Adrenal gland (tissue), 9 donors: ENCODE measurements at regions not wholly inside any gene's neighbourhood (a gene's known extent, or its start where the extent isn't known, plus 50 kb on each side); places are given as distances from the start of the nearest gene placed in this dataset.

Experiments
- DNase-seq, 7 donors: peaks; one replicate each; pipeline ENCODE4 v3.0.0-alpha.2; 2019 to 2020
- H3K27ac ChIP-seq, 5 donors: fragments of 200-600 bp; sonication (generic) in 4 of 5; 1 replicate in 3 of 5; 2 replicates in 2 of 5; pipeline versions ENCODE4 v1.5.1 to v1.8.0; 2016 to 2020; ENCODE audit warnings: mild to moderate bottlenecking in 1 of 5
- H3K27me3 ChIP-seq: fragments of 200-600 bp; 2 replicates; pipeline ENCODE4 v1.8.0; 2021
- H3K36me3 ChIP-seq, 2 donors: fragments of 200-600 bp; replicated peaks in 1 of 2; 1 replicate in 1 of 2; 2 replicates in 1 of 2; pipeline versions ENCODE4 v1.5.1 to v1.8.0; 2018 to 2022
- H3K4me1 ChIP-seq, 2 donors: fragments of 200-600 bp; replicated peaks in 1 of 2; 1 replicate in 1 of 2; 2 replicates in 1 of 2; pipeline versions ENCODE4 v1.5.1 to v1.8.0; 2018 to 2021
- H3K4me3 ChIP-seq, 4 donors: fragments of 200-600 bp; sonication (generic) in 3 of 4; one replicate each; pipeline ENCODE4 v1.5.1; 2016 to 2018
- H3K9me3 ChIP-seq, 3 donors: fragments of 200-600 bp; sonication (generic) in 1 of 3; replicated peaks in 1 of 3; 1 replicate in 2 of 3; 2 replicates in 1 of 3; pipeline versions ENCODE4 v1.5.1 to v1.8.0; 2016 to 2021
- CTCF ChIP-seq, 6 experiments: fragments of 450-650 bp in 4 of 6; fragments of 200-600 bp in 2 of 6; sonication (generic) in 1 of 6; IDR thresholded peaks; 1 replicate in 5 of 6; 2 replicates in 1 of 6; pipeline versions ENCODE4 v1.5.1 to v1.8.0; 2016 to 2021; ENCODE audit warnings: antibody characterized with exemption in 6 of 6, mild to moderate bottlenecking in 2 of 6, moderate library complexity in 1 of 6
- POLR2A ChIP-seq, 2 donors: fragments of 450-650 bp; IDR thresholded peaks; one replicate each; pipeline ENCODE4 v1.6.1; 2017; ENCODE audit warnings: antibody characterized with exemption in 2 of 2, mild to moderate bottlenecking in 2 of 2, moderate library complexity in 1 of 2
- WGBS, 4 donors: extraction: QIAGEN DNeasy Blood & Tissue Kit in 2 of 4; methylation state at CpG; one replicate each; pipeline versions ENCODE4 v1.1.5 to v1.1.7; 2013 to 2017; 5-methylcytosine and 5-hydroxymethylcytosine counted together
- intact Hi-C, 2 donors: fragments of 100-400 bp; cut with DNase I; formaldehyde crosslinking; loops; one replicate each; pipeline versions ENCODE4 v1.14.1 to v1.15.0; 2022 to 2023
- donor health status: healthy with polysubstance abuse.
- donor health status: Bipolar disorder and iron deficiency.
- donor health status: DM: yes; HTN: yes; CAD: no.
- donor health status: DM: no; HTN: no; CAD: no.
- donor health status: DM: no; HTN: no; CAD: no.

DNA sequence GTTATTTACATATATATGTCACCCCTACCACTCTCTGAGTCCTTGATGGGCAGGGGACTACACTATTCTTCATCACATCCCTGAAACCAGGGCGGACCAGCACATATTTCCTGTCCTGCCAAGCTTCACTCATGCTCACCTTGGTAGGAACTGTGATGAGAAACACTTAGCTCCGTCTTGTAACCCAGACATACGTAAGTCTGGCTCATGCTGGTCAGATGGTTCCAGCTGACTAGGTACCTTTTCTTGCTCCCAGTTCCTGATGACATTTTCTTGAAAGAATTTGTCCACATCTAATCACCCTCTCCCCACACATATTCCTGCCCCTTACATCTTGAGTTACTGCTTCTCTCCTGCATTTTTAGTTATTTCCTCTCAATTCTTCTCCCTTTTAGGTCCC lies 122.2 kb upstream of the MYLIP start:
- H3K4me3 ChIP-seq = no peak overlapping the region
- no peaks in the 10 kb centered on the region for H3K4me1 ChIP-seq
- WGBS, 4 donors = 85 to 98% (median 95%) methylated on average over 3 of the region's 3 CpGs
- no peaks in the 10 kb centered on the region for H3K9me3 ChIP-seq
- H3K27ac ChIP-seq = no peak overlapping the region
- no peak for DNase-seq
- TF ChIP-seq POLR2A (IDR thresholded peaks at IDR 0.05) = no peak
- TF ChIP-seq CTCF (IDR thresholded peaks at IDR 0.05) = no peak
- no peaks in the 10 kb centered on the region for H3K36me3 ChIP-seq
- no peaks in the 10 kb centered on the region for H3K27me3 ChIP-seq
- intact Hi-C loops = no loop called here

DNA sequence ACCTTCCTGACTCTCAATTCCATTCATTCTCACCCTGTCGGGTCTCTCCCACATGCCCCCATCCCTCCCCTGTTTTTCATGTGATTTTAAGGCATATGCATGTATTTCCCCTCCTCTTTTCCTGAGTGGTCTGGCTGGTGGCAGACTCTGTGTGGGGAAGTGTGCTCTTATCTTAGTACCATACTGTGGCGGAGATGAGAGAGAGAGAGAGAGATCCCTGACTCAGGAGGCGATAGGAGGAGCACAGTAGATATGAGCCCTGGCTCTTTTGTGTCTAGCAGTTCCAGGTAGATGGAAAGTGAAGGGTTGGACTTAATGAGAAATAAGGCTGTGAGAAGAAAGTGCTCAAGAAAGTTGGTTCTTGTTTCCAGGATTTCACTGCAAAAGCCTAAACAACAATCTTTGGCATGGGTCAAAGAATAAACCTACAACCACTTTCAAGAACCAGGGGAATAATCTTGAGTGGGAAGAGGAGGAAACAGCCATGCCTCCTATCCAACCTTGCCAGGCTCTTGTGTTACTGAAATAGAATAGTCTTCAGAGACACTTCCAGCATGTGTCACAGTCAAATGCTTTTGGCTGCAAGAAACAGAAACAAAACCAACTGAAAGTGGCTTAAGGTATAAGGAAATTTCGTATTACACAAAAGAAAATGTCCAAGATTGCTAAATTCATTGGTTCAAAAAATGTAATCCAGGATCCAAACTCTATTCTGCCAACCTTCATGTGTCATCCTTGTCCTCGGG lies 123.8 kb upstream of the MYLIP start:
- WGBS, 4 donors = 60 to 68% (median 63%) methylated on average over 5 of the region's 5 CpGs
- no peak for DNase-seq

GRCh38 chr6:16003197-16003491 lies 125.7 kb upstream of the MYLIP start:
- no peak for TF ChIP-seq POLR2A (IDR thresholded peaks at IDR 0.05)
- TF ChIP-seq CTCF (IDR thresholded peaks at IDR 0.05) = no peak
- intact Hi-C loops = no loop called here
- no peaks in the 10 kb centered on the region for H3K4me1 ChIP-seq
- H3K27ac ChIP-seq = no peak overlapping the region
- no peaks in the 10 kb centered on the region for H3K9me3 ChIP-seq
- H3K27me3 ChIP-seq = no peaks in the 10 kb centered on the region
- no peak for DNase-seq
- 94 to 98% (median 94%) methylated on average over 2 of the region's 2 CpGs for WGBS, 4 donors
- no peaks in the 10 kb centered on the region for H3K36me3 ChIP-seq
- no peak overlapping the region for H3K4me3 ChIP-seq

More for the DNA sequence above, 123.8 kb upstream of the MYLIP start:
- H3K27ac ChIP-seq = no peak overlapping the region
- H3K9me3 ChIP-seq = no peaks in the 10 kb centered on the region
- intact Hi-C loops = no loop called here
- no peaks in the 10 kb centered on the region for H3K4me1 ChIP-seq
- H3K36me3 ChIP-seq = no peaks in the 10 kb centered on the region
- no peak overlapping the region for H3K4me3 ChIP-seq
- TF ChIP-seq POLR2A (IDR thresholded peaks at IDR 0.05) (no peak), CTCF (IDR thresholded peaks at IDR 0.05) (no peak)
- H3K27me3 ChIP-seq = no peaks in the 10 kb centered on the region

DNA sequence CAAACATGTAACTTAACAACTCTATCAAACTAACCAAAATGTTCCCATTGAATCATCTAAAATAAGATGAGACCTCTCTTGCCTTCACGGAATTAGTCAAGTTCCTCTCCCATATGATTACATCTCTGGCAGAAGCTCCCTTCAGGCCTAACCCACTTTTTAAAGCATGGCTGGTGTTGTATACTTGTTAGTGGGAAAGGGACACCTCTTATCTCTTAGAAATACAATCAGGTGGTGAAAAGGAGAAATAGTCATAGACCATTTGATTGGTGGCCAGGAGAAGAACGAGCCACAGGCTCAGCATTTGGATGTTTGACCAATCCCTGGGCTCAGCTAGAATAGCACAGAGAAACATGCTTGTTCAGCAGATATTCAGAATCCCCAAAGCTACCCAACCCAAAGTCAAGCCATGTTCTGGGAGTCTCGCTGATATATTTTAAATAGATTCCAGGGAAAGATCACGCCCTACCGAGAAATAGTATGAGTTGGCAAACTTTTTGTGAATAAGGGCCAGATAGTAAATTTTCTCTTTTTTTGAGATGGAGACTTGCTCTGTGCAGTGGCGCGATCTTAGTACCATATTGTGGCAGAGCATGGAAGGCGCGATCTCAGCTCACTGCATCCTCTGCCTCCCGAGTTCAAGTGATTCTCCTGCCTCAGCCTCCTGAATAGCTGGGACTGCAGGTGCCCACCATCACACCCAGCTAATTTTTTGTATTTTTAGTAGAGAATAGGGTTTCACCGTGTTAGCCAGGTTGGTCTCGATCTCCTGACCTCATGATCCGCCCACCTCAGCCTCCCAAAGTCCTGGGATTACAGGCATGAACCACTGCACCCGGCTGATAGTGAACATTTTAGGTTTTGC lies 126.3 kb upstream of the MYLIP start:
- no peaks in the 10 kb centered on the region for H3K36me3 ChIP-seq
- H3K4me1 ChIP-seq = no peaks in the 10 kb centered on the region
- no peak overlapping the region for H3K4me3 ChIP-seq
- no peak for DNase-seq
- TF ChIP-seq POLR2A (IDR thresholded peaks at IDR 0.05) (no peak), CTCF (IDR thresholded peaks at IDR 0.05) (no peak)
- 89 to 96% (median 95%) methylated on average over 14 of the region's 14 CpGs for WGBS, 4 donors
- intact Hi-C loops = no loop called here
- H3K27ac ChIP-seq = no peak overlapping the region
- no peaks in the 10 kb centered on the region for H3K27me3 ChIP-seq
- no peaks in the 10 kb centered on the region for H3K9me3 ChIP-seq
